ENCODE measurements at regions not wholly inside any gene's neighbourhood (a gene's known extent, or its start where the extent isn't known, plus 50 kb on each side); places are given as distances from the start of the nearest gene placed in this dataset.

GRCh38 chr6:90356012-90356421 lies 59.4 kb upstream of the BACH2 start:
- TF ChIP-seq, protein P1, sequence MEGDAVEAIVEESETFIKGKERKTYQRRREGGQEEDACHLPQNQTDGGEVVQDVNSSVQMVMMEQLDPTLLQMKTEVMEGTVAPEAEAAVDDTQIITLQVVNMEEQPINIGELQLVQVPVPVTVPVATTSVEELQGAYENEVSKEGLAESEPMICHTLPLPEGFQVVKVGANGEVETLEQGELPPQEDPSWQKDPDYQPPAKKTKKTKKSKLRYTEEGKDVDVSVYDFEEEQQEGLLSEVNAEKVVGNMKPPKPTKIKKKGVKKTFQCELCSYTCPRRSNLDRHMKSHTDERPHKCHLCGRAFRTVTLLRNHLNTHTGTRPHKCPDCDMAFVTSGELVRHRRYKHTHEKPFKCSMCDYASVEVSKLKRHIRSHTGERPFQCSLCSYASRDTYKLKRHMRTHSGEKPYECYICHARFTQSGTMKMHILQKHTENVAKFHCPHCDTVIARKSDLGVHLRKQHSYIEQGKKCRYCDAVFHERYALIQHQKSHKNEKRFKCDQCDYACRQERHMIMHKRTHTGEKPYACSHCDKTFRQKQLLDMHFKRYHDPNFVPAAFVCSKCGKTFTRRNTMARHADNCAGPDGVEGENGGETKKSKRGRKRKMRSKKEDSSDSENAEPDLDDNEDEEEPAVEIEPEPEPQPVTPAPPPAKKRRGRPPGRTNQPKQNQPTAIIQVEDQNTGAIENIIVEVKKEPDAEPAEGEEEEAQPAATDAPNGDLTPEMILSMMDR (IDR thresholded peaks at IDR 0.05), result no peak
- TF ChIP-seq ZFX (IDR thresholded peaks at IDR 0.05; ENCODE audit: borderline replicate concordance), result no peak

Measured in 22Rv1 (cell line).